MM.1S (cell line): ENCODE measurements at regions not wholly inside any gene's neighbourhood (a gene's known extent, or its start where the extent isn't known, plus 50 kb on each side); places are given as distances from the start of the nearest gene placed in this dataset.

Experiments
- EZH2 ChIP-seq: fragments of 300-600 bp; sonication (generic); optimal IDR thresholded peaks from 2 replicates; pipeline ENCODE3; 2017; ENCODE audit warnings: low read depth, mild to moderate bottlenecking, antibody characterized with exemption, low read length, mixed read lengths
- EZH2phosphoT487 ChIP-seq: fragments of 300-600 bp; sonication (generic); IDR thresholded peaks from 2 replicates; pipeline ENCODE4 v1.6.1; 2018; ENCODE audit warnings: antibody characterized with exemption, low read length
- TF ChIP-seq, protein P1 (sequence below): fragments of 300-600 bp; sonication (generic); IDR thresholded peaks from 2 replicates; pipeline ENCODE4 v1.5.1; 2016; ENCODE audit warnings: antibody characterized with exemption, low read length, mixed read lengths

DNA sequence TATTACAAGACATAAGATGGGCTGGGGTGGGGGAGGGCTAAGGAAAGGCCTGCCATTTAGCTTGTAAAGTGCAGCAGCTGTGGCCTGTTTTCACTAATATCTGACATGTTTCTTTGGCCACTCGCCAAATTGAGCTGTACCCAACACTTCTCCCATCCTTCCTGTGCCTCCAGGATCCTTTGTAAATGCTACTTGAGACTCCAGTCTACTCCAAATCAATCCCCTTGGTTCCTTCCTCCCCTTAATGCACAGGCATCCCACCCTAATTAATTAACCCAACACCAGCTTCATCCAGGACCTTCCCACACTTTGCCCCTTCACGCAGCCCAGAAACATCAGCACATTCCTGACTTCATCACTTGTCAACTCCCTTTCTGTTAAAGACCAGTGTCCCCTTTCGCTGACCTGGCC lies 55.0 kb upstream of the TCF21 start:
- TF ChIP-seq, protein P1, sequence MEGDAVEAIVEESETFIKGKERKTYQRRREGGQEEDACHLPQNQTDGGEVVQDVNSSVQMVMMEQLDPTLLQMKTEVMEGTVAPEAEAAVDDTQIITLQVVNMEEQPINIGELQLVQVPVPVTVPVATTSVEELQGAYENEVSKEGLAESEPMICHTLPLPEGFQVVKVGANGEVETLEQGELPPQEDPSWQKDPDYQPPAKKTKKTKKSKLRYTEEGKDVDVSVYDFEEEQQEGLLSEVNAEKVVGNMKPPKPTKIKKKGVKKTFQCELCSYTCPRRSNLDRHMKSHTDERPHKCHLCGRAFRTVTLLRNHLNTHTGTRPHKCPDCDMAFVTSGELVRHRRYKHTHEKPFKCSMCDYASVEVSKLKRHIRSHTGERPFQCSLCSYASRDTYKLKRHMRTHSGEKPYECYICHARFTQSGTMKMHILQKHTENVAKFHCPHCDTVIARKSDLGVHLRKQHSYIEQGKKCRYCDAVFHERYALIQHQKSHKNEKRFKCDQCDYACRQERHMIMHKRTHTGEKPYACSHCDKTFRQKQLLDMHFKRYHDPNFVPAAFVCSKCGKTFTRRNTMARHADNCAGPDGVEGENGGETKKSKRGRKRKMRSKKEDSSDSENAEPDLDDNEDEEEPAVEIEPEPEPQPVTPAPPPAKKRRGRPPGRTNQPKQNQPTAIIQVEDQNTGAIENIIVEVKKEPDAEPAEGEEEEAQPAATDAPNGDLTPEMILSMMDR = no peak
- TF ChIP-seq EZH2 = no peak
- no peak for TF ChIP-seq EZH2phosphoT487
